GM18517 (cell line): ENCODE measurements at regions not wholly inside any gene's neighbourhood (a gene's known extent, or its start where the extent isn't known, plus 50 kb on each side); places are given as distances from the start of the nearest gene placed in this dataset.
"Not testable (repeated sequence)": the region's sequence is repeated elsewhere in the genome, so short reads cannot be mapped to it uniquely, and the experiment has no call there.

Experiments
- ATAC-seq: cut with Tn5 transposase; IDR thresholded peaks from one replicate; pipeline ENCODE4 v1.9.1; 2021; ENCODE audit warnings: mild to moderate bottlenecking, moderate library complexity; ENCODE audit not compliant: unreplicated experiment

DNA sequence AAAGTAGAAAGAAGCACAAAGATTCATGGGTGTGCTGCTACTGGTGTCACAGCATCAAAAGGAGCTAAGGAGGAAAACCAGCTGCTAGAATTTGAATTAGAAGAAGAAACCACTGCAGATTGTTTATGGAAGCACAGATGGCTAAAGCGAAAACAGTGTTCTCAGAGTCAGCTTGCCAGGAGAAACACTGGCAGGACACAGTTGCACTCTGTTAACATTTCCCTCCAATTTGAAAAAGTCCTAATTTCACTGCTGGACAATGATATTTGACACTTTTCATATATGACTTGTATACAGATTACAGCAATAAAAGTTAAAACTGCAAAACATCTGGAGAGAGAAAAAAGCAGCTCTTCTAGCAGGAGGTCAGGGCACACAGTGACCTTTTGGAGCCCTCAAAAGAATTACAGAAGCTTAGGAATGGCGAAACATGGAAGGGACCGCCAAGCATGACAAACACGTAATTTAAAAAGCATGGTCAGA lies 314.5 kb downstream of the COL12A1 start:
- ATAC-seq = no peak

DNA sequence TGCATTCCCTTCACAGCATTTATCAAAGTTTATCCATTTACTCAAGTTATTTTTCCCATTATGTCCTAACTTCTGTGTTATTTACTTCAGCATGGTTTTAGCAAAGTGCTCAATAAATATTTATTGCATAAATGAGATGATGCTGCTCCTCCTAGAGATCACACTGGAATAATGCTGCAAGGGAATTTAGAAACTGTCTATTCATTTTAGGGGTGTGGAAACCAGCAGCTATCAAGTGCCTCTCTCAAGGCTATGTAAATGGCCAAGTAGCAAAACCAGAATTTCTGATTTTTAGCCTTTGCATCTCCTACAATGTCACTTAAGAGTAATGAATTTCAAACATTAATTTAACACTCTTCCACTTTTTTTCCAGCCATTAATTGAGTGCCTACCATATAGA lies 316.2 kb downstream of the COL12A1 start:
- ATAC-seq = no peak

DNA sequence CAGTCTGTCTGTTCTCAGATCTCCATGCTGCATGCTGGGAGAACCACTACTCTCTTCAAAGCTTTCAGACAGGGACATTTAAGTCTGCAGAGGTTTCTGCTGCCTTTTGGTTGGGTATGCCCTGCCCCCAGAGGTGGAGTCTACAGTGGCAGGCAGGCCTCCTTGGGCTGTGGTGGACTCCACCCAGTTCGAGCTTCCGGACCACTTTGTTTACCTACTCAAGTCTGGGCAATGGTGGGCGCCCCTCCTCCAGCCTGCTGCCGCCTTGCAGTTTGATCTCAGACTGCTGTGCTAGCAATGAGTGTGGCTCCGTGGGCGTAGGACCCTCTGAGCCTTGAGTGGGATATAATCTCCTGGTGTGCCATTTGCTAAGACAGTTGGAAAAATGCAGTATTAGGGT lies 317.1 kb downstream of the COL12A1 start:
- ATAC-seq = not testable (repeated sequence)

DNA sequence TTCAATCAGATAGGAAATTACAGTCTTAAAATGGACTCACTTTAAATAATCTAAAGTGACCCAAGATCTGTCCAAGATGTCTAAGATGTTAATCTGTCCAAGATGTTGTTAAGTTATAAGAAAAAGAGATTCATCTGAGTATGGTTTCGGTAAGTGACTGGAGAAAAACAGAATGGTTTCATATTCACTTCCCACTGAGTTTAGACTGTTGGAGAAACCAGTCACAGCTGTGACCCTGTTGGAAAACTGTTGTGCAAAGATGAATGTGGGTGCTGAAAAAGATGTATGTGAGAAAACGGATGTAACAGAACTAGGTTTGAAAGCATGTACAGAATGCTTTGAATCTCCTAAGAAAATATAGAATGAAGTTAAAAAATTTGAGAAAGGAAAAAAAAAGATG lies 325.9 kb downstream of the COL12A1 start:
- no peak for ATAC-seq

DNA sequence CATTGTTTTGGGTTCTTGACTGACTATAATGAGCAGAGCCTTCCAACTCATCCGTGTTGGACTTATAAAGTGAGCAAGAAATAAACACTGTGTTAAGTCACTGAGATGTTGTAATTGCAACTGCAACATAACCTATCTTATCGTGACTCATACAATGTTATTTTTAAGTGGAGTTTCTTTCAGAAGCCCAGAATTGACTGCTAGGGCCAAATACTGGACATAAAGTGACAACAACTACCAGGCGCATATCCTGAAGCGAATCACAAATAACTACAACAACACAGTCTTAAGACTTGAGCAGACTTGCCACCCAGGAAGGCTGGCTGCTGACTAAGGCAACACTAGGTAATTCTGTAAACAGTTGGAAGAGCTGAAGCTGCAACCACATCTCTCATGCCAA lies 326.6 kb downstream of the COL12A1 start:
- no peak for ATAC-seq

DNA sequence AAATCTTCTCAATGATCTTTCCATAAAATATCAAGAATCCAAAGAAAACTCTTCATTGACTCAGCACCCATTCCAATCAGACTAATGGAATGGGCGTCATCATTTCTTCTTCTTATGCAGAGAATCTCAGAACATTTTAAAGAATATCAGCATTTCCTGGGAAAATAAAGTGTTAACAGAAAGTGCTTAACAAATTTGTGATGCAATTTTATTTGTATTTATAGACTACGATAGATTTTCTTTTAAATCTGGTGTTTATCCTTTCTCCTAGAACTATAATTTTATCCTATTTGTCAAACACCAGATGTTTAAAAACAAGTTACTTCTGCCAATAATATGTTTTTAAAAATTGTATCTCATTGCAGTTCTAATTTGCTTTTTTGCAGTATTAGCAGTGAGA lies 330.7 kb downstream of the COL12A1 start:
- no peak for ATAC-seq

DNA sequence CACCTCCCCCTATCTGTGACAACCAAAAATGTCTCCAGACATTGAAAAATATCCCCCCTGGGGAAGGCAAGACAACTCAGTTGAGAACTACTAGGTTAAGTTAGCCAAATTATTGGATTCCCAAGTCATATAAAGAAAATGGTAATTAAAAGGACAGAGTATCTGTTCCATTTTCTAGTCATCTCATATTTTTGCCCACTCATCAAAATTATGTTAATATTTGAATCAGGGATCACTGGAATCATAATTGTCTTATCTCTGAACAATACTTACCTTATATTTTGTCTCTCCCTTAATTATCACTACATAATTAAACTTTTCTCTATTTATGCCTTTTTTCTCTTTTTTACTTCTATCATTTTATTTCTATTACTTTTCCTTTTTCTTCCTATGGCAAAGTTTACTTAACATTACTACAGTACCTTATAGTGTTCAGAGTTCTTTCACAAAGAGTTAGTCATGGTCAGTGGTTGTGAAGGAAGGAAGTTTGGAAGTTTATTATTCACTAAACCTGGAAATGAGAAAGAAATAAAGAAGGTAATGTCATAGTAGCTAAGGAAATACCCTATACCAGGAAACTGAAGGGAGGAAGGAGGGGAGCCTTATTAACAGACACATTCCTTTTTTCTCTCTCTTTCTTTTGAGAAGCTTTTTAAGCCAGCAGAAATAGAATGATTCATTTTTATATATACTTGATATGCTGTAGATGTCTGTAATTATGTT lies 332.9 kb downstream of the COL12A1 start:
- ATAC-seq = no peak

DNA sequence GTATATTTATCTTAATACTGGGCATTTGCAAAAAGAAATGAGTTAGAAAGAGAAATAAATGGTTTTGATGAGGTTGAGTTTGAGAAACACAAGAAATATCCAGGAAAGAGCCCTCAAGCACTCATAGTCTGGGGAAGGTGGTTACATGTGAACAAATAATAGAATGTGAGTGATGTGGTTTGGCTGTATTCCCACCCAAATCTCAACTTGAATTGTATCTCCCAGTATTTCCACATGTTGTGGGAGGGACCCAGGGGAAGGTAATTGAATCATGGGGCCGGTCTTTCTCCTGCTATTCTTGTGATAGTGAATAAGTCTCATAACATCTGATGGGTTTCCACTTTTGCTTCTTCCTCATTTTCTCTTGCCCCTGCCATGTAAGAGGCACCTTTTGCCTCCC lies 334.1 kb downstream of the COL12A1 start:
- ATAC-seq = no peak

DNA sequence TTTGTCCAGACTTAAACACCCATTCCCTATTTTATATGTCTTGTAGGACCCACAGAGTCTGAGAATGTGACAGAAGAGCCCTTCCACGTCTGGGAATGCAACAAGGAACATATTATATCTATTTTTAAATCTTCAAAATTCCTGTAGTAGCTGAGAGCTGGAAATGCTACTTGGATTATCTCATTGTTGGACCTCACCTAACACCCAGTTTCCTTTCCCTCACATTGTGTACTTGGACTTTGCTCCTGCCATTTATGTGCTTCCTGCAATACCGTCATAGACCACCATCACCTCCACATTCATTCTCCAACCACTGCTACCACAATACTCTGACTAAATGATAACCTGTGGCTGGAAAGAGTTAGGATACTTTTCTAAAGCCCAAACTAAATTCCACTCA lies 335.4 kb downstream of the COL12A1 start:
- ATAC-seq = no peak

DNA sequence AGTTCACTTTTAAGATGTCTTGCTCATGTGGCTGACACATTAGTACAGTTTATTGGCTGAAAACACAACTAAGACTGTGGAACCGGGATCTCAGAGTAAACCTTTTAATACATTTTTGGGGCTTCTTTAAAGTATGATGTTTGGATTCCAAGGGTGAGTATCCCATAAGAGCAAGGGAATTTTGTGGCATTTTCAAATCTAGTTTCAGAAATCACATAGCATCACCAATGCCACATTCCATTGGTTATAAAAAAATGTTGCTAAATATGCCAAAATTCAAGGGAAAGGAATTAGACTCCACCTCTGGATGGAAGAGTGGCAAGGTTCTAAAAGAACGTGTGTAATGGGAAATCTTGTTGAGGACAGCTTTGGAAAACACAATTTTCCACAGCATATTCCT lies 338.6 kb downstream of the COL12A1 start:
- no peak for ATAC-seq

DNA sequence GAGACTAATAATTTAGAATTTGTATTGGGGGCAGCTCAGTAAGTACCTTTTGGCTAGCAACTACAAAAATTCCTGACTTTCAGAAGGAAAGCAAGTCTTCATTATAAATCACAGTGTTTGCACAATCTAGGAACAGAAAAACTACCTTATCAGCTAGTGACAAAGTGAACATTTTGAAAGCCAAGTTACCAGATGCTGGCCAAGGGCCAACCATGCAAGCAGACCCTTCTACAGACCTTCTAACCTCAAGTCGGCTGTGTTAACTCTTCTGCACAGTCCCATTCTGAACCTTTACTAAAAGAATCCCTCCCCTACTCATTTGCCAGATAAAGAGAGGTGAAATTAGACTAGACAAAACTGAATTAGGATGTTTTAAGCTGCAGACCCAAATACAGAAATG lies 341.9 kb downstream of the COL12A1 start:
- no peak for ATAC-seq

DNA sequence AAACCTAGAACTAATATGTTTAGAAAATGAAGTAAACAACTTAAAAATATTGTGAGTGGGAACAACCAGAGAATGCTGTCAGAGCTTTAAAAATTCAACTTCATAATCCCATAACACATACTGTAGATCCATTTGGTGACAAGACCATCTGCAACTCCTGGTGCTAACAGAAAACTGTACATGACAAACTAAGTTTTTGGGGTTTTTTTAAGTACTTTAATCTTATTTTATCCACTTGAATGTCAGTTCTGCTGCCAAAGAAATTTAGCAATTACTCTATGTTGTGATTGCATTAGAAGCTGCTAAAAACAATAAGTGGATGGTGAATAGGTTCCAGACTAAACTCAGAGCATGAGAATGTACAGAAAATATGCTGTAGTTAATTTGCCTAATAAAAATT lies 345.4 kb downstream of the COL12A1 start:
- ATAC-seq = no peak

DNA sequence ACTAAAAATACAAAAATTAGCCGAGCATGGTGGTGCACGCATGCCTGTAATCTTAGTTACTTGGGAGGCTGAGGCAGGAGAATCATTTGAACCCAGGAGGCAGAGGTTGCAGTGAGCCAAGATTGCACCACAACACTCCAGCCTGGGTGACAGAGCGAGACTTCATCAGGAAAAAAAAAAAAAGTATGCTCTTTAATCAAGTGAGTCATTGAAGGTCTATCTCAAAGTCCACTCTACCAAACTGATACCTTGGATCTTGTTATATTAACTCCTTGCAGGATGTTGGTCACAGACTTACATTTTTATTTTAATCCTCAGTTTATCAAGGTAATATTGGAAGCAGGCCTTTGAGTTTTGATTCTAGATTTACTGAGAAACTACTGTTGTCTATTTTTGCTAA lies 348.7 kb downstream of the COL12A1 start:
- ATAC-seq = no peak

DNA sequence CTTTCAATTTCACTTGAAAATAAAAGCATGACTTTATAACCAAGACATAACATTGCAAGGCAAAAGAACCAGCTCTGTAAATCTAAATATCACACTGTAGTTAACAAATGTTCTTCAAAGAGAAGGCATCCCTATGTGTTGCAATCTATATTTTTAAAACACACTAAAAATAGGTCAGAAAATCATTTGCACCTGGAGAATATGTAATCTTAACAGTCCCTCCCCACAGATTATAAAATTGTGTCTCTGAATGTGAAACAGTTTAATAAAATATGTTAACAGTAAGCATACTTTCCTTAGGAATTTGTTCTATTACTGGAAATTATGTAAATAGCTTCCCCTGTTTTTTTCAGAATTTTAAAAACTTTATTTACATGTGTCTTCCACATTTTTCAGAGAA lies 351.9 kb downstream of the COL12A1 start:
- ATAC-seq = no peak

DNA sequence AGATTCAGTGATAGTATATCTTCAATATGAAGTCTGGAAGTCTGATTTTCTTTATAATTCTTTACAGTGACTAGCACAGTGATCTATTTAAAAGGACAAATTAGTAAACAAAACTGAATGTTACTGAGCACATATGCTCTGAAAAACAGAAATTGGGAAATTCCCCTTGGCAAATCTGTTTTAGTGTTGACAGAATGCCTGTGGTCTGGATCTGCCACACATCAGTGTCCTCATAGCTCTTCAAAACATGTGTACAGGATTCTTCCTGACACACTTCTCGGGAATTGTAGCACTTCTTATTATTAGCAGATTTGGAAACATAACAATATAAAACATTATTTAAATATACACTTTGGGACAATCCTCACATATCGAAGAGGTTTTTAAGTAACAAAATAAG lies 354.3 kb downstream of the COL12A1 start:
- ATAC-seq = no peak

DNA sequence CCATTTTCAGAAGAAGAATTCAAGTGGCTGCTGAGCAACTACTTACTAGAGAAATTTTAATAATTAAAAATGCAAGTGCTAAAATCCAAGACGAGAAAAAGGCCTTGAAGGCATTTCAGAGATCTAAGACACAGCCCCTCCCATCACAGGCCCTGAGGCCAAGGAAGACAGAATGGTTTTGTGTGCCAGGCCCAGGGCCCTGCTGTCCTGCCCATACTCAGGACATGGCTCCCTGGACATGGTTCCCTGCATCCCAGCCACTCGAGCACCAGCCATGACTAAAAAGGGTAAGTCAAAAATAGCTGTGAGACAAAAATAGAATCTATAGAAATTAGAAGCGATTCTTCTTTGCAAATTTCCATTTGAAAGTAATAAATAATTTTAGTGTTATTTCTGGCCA lies 364.9 kb downstream of the COL12A1 start:
- ATAC-seq = no peak

DNA sequence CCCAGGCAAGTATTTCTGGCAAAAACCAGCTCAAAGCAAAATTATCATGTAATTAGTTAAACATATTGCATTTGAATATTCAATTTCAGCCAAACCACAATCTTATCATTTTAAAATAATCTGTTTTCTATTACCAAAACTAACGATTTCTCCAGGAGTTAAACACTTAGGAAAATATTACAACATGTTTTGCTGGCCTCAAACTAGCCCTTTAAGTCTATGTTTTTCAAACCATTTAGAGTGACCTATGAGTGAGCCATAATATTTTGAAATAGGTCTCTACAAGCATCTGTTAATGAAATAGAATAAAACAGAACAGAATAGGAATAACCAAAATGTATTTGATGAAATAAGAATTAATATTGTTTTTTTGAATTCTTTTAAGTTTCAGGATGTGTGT lies 370.9 kb downstream of the COL12A1 start:
- no peak for ATAC-seq

DNA sequence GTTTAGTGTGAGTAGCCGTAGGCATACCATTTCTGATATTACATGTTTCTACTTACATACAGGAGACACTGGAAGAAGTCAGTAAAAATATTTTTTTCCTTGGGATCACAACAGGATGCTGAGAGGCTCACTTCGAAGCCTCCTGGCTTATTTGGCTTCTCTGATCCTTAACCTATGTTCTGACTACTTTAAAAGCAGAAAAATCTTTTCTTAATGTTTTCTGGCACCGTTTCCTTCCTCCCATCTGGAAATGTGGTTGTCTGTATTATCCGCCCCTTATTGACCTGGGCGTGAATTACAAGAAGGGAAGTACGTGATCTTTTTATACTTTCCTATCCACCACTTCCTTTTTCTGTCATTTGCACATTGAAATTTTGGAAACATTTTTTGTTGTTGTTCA lies 379.6 kb downstream of the COL12A1 start:
- ATAC-seq = no peak

DNA sequence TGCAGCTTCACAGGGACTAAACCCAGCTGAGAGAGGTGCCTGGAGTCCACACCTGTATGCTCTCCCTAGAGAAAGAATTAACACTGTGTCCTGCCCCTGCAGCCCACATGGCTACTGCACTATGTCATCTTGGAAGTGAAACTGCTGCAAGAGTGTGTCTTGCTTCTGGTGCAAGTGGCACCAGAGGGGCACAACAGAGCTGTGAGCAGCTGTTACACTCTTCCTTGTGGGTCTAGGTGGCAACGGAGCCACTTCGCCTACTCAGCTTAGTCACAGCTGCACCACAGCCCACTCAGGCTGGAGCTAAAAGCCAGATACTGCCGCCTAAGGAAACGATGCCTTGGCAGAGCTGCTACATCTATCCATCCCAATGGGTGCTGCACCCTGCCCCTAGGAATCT lies 391.4 kb downstream of the COL12A1 start:
- ATAC-seq = no peak

DNA sequence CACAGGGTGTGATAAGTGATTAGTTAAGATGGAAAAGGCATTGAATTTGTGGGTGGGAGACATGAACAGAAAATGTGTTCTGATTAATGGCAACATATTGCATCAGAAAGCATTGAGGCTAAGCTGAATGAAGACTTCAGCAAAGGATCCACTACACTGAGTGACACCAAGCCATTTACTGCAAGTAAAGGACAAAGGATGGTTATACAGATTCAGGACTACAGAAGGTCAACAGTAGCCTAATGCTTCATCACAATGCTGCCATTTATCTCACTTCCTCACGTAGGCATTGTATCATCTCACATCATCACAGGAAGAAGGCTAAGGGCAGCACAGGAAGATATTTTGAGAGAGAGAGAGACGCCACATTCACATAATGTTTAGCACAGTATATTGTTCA lies 398.2 kb downstream of the COL12A1 start:
- ATAC-seq = no peak

DNA sequence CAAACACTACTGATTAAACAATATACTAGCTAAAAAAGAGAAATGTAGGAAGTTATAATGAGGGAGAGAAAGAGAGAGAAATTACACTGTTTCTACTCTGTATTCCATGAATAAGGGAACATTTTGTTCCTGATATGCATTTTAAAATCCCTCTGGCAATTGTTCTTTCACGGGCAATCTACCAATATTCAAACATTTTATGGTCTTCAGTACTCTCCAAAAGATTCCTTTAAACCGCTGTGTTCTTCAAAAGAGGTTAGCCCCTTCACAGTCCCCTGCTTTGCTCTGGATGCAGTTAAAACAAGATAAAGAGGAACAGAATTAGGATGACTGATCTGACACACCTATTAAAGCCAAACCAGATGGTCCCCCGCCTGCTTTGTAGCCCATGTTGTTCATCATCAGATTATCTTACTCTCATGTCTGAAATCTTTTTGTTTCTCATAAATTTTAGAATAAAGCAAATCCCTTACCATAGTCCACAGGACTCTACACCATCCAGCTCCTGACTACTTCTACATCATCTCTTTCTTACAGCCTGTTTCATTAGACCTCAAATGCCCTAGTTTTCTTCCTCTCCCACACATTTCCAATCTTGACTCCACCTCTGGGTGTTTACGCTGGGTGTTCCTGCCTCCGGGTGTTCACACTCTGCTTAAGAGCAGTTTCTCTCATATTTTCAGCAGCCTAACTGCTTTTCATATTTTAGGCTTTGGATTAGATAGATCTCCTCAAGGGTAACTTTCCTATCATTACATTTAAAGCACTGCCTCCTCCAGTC lies 399.7 kb downstream of the COL12A1 start:
- ATAC-seq = no peak

DNA sequence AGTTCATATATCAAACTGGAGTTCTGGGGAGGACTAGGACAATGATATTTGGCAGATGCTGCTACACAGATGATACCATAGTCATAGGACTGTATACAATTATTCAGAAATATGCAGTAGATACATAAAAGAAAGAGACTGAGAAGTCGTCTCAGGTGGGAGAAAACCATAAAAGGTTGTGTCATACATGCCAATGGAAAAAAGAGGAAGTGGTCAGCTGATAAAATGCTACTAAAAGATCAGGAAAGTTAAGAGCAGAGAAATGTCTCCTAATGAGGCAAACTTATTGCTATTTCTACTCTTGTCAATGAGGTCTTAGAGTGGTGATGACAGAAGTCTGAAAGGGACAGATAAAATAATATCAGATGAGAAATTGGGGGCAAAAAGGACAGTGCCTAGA lies 407.6 kb downstream of the COL12A1 start:
- no peak for ATAC-seq

DNA sequence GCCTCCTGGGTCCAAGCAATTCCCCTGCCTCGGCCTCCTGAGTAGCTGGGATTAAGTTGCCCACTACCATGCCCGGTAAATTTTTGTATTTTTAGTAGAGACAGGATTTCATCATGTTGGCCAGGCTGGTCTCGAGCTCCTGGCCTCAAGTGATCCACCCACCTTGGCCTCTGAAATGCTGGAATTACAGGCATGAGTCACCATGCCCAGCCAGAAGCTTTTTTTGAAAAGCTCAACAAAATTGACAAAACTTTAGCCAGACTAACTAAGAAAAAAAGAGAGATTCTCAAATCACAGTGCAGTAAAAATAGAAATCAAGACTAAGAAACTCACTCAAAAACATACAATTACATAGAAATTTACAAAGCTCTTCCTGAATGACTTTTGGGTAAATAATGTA lies 420.6 kb downstream of the COL12A1 start:
- ATAC-seq = no peak
